ENCODE measurements at regions not wholly inside any gene's neighbourhood (a gene's known extent, or its start where the extent isn't known, plus 50 kb on each side); places are given as distances from the start of the nearest gene placed in this dataset.

DNA sequence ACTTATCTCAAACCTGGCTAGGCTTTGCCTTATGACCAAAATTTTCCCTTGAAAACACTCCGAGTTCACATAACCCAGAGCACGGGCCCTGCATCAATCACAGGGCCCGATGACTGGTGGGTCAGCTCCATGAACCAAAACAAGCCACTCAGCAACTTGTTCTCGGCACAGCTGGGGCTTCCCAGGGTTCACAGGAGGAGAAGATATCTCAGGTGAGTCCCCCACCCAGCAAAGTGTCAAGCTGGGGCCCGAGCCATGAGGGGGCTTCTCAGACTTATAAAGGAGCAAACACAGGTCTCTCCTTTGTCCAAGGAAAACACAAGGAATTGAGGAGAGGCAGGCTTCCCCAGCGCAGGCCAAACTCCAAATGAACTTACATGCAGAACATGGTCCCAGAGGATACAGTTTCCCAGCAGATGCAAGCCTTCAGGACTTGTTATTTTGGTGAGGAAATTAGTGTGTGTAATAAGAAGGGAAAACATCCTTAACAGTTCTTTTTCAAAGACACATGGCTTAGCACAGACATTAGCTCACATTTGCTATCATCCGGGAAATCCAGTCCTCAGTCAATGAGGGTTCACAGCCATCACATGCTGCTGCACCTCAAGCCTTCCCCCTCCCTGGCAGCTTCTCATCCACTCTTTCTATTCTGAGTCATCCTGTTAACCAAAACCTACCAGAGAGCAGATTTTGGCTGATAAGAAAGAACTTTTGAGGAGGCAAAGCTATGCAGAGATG lies 98.1 kb upstream of the NFIA start:
- ChIA-PET POLR2A (no interaction called here), CTCF (no interaction called here)
- intact Hi-C loops (cut with DNase I, micrococcal nuclease), result loop anchor here in 1 of 2 experiments (5.0 kb wide), 2 partner anchors 223 to 868 kb away; no protein-coding TSS in a partner anchor
- Mint-ChIP-seq H3K9me3 (no peaks in the 10 kb centered on the region), H3K4me1 (ENCODE audit: low read depth) (no peaks in the 10 kb centered on the region), H3K36me3 (ENCODE audit: low read depth) (no peaks in the 10 kb centered on the region), H3K27ac (no peak overlapping the region), H3K27me3 (no peaks in the 10 kb centered on the region), H3K4me3 (no peak overlapping the region)
- TF ChIP-seq, protein P1, sequence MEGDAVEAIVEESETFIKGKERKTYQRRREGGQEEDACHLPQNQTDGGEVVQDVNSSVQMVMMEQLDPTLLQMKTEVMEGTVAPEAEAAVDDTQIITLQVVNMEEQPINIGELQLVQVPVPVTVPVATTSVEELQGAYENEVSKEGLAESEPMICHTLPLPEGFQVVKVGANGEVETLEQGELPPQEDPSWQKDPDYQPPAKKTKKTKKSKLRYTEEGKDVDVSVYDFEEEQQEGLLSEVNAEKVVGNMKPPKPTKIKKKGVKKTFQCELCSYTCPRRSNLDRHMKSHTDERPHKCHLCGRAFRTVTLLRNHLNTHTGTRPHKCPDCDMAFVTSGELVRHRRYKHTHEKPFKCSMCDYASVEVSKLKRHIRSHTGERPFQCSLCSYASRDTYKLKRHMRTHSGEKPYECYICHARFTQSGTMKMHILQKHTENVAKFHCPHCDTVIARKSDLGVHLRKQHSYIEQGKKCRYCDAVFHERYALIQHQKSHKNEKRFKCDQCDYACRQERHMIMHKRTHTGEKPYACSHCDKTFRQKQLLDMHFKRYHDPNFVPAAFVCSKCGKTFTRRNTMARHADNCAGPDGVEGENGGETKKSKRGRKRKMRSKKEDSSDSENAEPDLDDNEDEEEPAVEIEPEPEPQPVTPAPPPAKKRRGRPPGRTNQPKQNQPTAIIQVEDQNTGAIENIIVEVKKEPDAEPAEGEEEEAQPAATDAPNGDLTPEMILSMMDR (IDR thresholded peaks at IDR 0.05), result no peak
- Histone ChIP-seq H3K9me3 (ENCODE audit: control insufficient read depth in 1 of 2, insufficient read depth in 1 of 2, low read length in 2 of 2) (no peaks in the 10 kb centered on the region), H3K4me3 (ENCODE audit: low read length) (no peak overlapping the region), H3K27ac (ENCODE audit: low read depth in 1 of 2, low read length in 2 of 2) (no peak overlapping the region), H3K36me3 (ENCODE audit: insufficient read depth, low read length) (no peaks in the 10 kb centered on the region), H3K27me3 (ENCODE audit: control insufficient read depth in 1 of 2, insufficient read depth in 2 of 2, low read length in 2 of 2) (no peaks in the 10 kb centered on the region), H3K4me1 (ENCODE audit: insufficient read depth, low read length) (no peaks in the 10 kb centered on the region)
- ATAC-seq (ENCODE audit: poor library complexity), result no peak
- no peak for DNase-seq

DNA sequence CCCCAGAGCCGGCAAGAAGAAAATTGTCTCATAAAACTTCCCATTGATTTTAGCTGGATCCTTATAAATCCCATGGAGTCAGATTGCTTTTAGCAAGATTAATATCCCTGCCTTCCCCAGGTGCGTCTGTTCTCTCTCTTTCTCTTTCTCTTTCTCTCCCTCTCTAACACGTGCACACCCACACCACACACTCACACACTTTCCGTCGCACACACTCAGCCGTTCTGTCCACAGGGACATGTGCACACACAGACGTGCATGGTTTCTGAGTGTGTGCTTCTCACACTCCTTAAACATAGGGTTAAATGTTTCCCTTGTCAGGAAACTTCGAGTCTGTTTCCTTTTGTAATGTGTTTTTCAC lies 98.7 kb upstream of the NFIA start:
- no peaks in the 10 kb centered on the region for H3K27me3 Mint-ChIP-seq
- no peaks in the 10 kb centered on the region for H3K36me3 Mint-ChIP-seq (ENCODE audit: low read depth)
- Histone ChIP-seq H3K4me1 (ENCODE audit: insufficient read depth, low read length) (no peaks in the 10 kb centered on the region), H3K27me3 (ENCODE audit: control insufficient read depth in 1 of 2, insufficient read depth in 2 of 2, low read length in 2 of 2) (no peaks in the 10 kb centered on the region), H3K27ac (ENCODE audit: low read depth in 1 of 2, low read length in 2 of 2) (no peak overlapping the region), H3K9me3 (ENCODE audit: control insufficient read depth in 1 of 2, insufficient read depth in 1 of 2, low read length in 2 of 2) (no peaks in the 10 kb centered on the region), H3K4me3 (ENCODE audit: low read length) (no peak overlapping the region), H3K36me3 (ENCODE audit: insufficient read depth, low read length) (no peaks in the 10 kb centered on the region)
- ChIA-PET POLR2A (no interaction called here), CTCF (no interaction called here)
- no peak overlapping the region for H3K4me3 Mint-ChIP-seq
- ATAC-seq (ENCODE audit: poor library complexity) (no peak), DNase-seq (no peak)
- intact Hi-C loops (cut with DNase I, micrococcal nuclease), result loop anchor here in 1 of 2 experiments (5.0 kb wide), 2 partner anchors 224 to 869 kb away; no protein-coding TSS in a partner anchor
- no peak overlapping the region for H3K27ac Mint-ChIP-seq
- H3K9me3 Mint-ChIP-seq, result no peaks in the 10 kb centered on the region
- H3K4me1 Mint-ChIP-seq (ENCODE audit: low read depth), result no peaks in the 10 kb centered on the region
- TF ChIP-seq, protein P1 (IDR thresholded peaks at IDR 0.05), result no peak

DNA sequence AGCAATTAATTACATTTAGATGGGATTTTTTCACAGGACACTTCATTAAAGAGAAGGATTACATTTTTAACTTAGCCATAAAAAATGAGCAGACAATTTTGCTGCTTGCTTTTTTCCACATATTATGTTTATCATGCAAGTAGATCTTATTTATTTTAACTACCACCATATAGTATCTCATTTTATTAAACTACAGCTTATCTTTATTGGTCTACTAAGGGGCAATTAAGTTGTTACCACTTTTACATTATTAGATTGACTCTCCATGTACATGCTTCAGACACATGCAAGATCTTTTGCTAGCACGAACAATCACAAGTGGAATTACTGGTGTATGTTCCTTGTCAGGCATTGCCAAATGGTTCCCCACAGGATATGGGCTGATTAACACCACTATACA lies 99.8 kb upstream of the NFIA start:
- no peaks in the 10 kb centered on the region for H3K4me1 ChIP-seq (ENCODE audit: insufficient read depth, low read length)
- H3K4me3 ChIP-seq (ENCODE audit: low read length), result no peak overlapping the region
- no peaks in the 10 kb centered on the region for H3K27me3 ChIP-seq (ENCODE audit: control insufficient read depth in 1 of 2, insufficient read depth in 2 of 2, low read length in 2 of 2)
- Mint-ChIP-seq H3K27me3 (no peaks in the 10 kb centered on the region), H3K9me3 (no peaks in the 10 kb centered on the region), H3K4me1 (ENCODE audit: low read depth) (no peaks in the 10 kb centered on the region), H3K27ac (no peak overlapping the region), H3K36me3 (ENCODE audit: low read depth) (no peaks in the 10 kb centered on the region), H3K4me3 (no peak overlapping the region)
- intact Hi-C loops (cut with DNase I, micrococcal nuclease), result loop anchor here in 1 of 2 experiments (5.0 kb wide), 2 partner anchors 225 to 870 kb away; no protein-coding TSS in a partner anchor
- H3K9me3 ChIP-seq (ENCODE audit: control insufficient read depth in 1 of 2, insufficient read depth in 1 of 2, low read length in 2 of 2), result no peaks in the 10 kb centered on the region
- DNase-seq (no peak), ATAC-seq (ENCODE audit: poor library complexity) (no peak)
- POLR2A ChIA-PET, result no interaction called here
- TF ChIP-seq, protein P1 (IDR thresholded peaks at IDR 0.05), result no peak
- H3K36me3 ChIP-seq (ENCODE audit: insufficient read depth, low read length), result no peaks in the 10 kb centered on the region
- H3K27ac ChIP-seq (ENCODE audit: low read depth in 1 of 2, low read length in 2 of 2), result no peak overlapping the region
- CTCF ChIA-PET, result no interaction called here

Measured in CD4-positive, alpha-beta T cell (primary cell).